Tibial artery (tissue), 4 donors: ENCODE measurements at regions not wholly inside any gene's neighbourhood (a gene's known extent, or its start where the extent isn't known, plus 50 kb on each side); places are given as distances from the start of the nearest gene placed in this dataset.
"Not testable (repeated sequence)": the region's sequence is repeated elsewhere in the genome, so short reads cannot be mapped to it uniquely, and the experiment has no call there.

ENCODE experiments used
- DNase-seq, 2 donors: peaks; one replicate each; pipeline ENCODE4 v3.0.0-alpha.2; 2019
- H3K27ac ChIP-seq, 2 donors: fragments of 200-600 bp; sonication (generic) in 1 of 2; 1 replicate in 1 of 2; 2 replicates in 1 of 2; pipeline ENCODE4 v1.5.1; 2018 to 2019; ENCODE audit warnings: mild to moderate bottlenecking in 1 of 2
- H3K27me3 ChIP-seq, 2 donors: fragments of 200-600 bp; sonication (generic) in 1 of 2; one replicate each; pipeline versions ENCODE4 v1.5.1 to v1.6.0; 2016 to 2019
- H3K36me3 ChIP-seq, 3 donors: fragments of 200-600 bp; sonication (generic) in 2 of 3; one replicate each; pipeline ENCODE4 v1.5.1; 2016 to 2019; ENCODE audit warnings: mild to moderate bottlenecking in 2 of 3
- H3K4me1 ChIP-seq, 4 donors: fragments of 200-600 bp; sonication (generic) in 2 of 4; 1 replicate in 3 of 4; 2 replicates in 1 of 4; pipeline ENCODE4 v1.5.1; 2016 to 2019
- H3K4me3 ChIP-seq, 2 donors: fragments of 200-600 bp; sonication (generic) in 1 of 2; 1 replicate in 1 of 2; 2 replicates in 1 of 2; pipeline ENCODE4 v1.5.1; 2018 to 2019; ENCODE audit warnings: mild to moderate bottlenecking in 2 of 2
- H3K9me3 ChIP-seq, 3 donors: fragments of 200-600 bp; sonication (generic) in 1 of 3; one replicate each; pipeline ENCODE4 v1.5.1; 2016 to 2019
- CTCF ChIP-seq, 2 experiments: fragments of 200-600 bp in 1 of 2; fragments of 450-650 bp in 1 of 2; IDR thresholded peaks; one replicate each; pipeline ENCODE4 v1.5.1; 2017 to 2019; ENCODE audit warnings: antibody characterized with exemption in 2 of 2, mild to moderate bottlenecking in 1 of 2, moderate library complexity in 1 of 2
- intact Hi-C: fragments of 100-400 bp; cut with DNase I; formaldehyde crosslinking; loops from one replicate; pipeline ENCODE4 v1.15.0; 2023; ENCODE audit warnings: low total_unique reads

- Histone ChIP-seq H3K27me3 (no peaks in the 10 kb centered on the region), H3K36me3 (no peaks in the 10 kb centered on the region), H3K27ac (no peak overlapping the region), H3K4me3 (no peak overlapping the region), H3K4me1 (no peaks in the 10 kb centered on the region), H3K9me3 (no peaks in the 10 kb centered on the region)
- no peak for DNase-seq
- no peak for TF ChIP-seq CTCF (IDR thresholded peaks at IDR 0.05)
- intact Hi-C loops = no loop called here
Observed at GRCh38 chr10:33087152-33087551, 129.1 kb upstream of the ITGB1 start.

GRCh38 chr10:33086100-33086499 lies 128.1 kb upstream of the ITGB1 start:
- no peak for DNase-seq
- intact Hi-C loops = no loop called here
- Histone ChIP-seq H3K27me3 (no peaks in the 10 kb centered on the region), H3K27ac (no peak overlapping the region), H3K4me1 (no peaks in the 10 kb centered on the region), H3K4me3 (no peak overlapping the region), H3K9me3 (no peaks in the 10 kb centered on the region), H3K36me3 (no peaks in the 10 kb centered on the region)
- no peak for TF ChIP-seq CTCF (IDR thresholded peaks at IDR 0.05)

GRCh38 chr10:33085313-33085833 lies 127.3 kb upstream of the ITGB1 start:
- H3K36me3 ChIP-seq = no peaks in the 10 kb centered on the region
- H3K27me3 ChIP-seq = no peaks in the 10 kb centered on the region
- H3K4me3 ChIP-seq = no peak overlapping the region
- TF ChIP-seq CTCF (IDR thresholded peaks at IDR 0.05) = no peak
- DNase-seq = no peak
- no peak overlapping the region for H3K27ac ChIP-seq
- H3K9me3 ChIP-seq = no peaks in the 10 kb centered on the region
- intact Hi-C loops = no loop called here
- no peaks in the 10 kb centered on the region for H3K4me1 ChIP-seq

- H3K36me3 ChIP-seq = no peaks in the 10 kb centered on the region
- intact Hi-C loops = no loop called here
- H3K27ac ChIP-seq = no peak overlapping the region
- H3K27me3 ChIP-seq = no peaks in the 10 kb centered on the region
- H3K4me1 ChIP-seq = no peaks in the 10 kb centered on the region
- TF ChIP-seq CTCF (IDR thresholded peaks at IDR 0.05) = no peak
- DNase-seq = no peak
- no peaks in the 10 kb centered on the region for H3K9me3 ChIP-seq
- H3K4me3 ChIP-seq = no peak overlapping the region
Observed at GRCh38 chr10:33084453-33084852, 126.4 kb upstream of the ITGB1 start.

GRCh38 chr10:33082373-33082895 lies 124.4 kb upstream of the ITGB1 start:
- DNase-seq = no peak
- no peak overlapping the region for H3K4me3 ChIP-seq
- TF ChIP-seq CTCF (IDR thresholded peaks at IDR 0.05) = no peak
- no peaks in the 10 kb centered on the region for H3K4me1 ChIP-seq
- H3K36me3 ChIP-seq = no peaks in the 10 kb centered on the region
- no peak overlapping the region for H3K27ac ChIP-seq
- no peaks in the 10 kb centered on the region for H3K9me3 ChIP-seq
- intact Hi-C loops = no loop called here
- no peaks in the 10 kb centered on the region for H3K27me3 ChIP-seq

- H3K27ac ChIP-seq, DNase-seq, H3K36me3 ChIP-seq, H3K27me3 ChIP-seq, intact Hi-C loops, H3K9me3 ChIP-seq, H3K4me3 ChIP-seq, H3K4me1 ChIP-seq: not testable (repeated sequence)
Observed at GRCh38 chr10:33080467-33080866, 122.4 kb upstream of the ITGB1 start.
